Transverse colon (tissue), 3 donors: ENCODE measurements at regions not wholly inside any gene's neighbourhood (a gene's known extent, or its start where the extent isn't known, plus 50 kb on each side); places are given as distances from the start of the nearest gene placed in this dataset.
A peak's percentile ranks its signal among the peaks of the same experiment; 100 is the strongest.

Experiments
- POLR2A ChIP-seq: fragments of 450-650 bp; IDR thresholded peaks from one replicate; pipeline ENCODE4 v1.6.1; 2016; ENCODE audit warnings: antibody characterized with exemption, mild to moderate bottlenecking, moderate library complexity
- TF ChIP-seq, protein P1 (sequence below), 5 experiments: fragments of 200-600 bp in 3 of 5; fragments of 450-650 bp in 2 of 5; sonication (generic) in 3 of 5; IDR thresholded peaks; 1 replicate in 2 of 5; 2 replicates in 3 of 5; pipeline ENCODE4 v1.5.1; 2016 to 2017; ENCODE audit warnings: antibody characterized with exemption in 5 of 5, inconsistent platforms in 3 of 5, mild to moderate bottlenecking in 2 of 5, moderate library complexity in 1 of 5

- TF ChIP-seq, protein P1, sequence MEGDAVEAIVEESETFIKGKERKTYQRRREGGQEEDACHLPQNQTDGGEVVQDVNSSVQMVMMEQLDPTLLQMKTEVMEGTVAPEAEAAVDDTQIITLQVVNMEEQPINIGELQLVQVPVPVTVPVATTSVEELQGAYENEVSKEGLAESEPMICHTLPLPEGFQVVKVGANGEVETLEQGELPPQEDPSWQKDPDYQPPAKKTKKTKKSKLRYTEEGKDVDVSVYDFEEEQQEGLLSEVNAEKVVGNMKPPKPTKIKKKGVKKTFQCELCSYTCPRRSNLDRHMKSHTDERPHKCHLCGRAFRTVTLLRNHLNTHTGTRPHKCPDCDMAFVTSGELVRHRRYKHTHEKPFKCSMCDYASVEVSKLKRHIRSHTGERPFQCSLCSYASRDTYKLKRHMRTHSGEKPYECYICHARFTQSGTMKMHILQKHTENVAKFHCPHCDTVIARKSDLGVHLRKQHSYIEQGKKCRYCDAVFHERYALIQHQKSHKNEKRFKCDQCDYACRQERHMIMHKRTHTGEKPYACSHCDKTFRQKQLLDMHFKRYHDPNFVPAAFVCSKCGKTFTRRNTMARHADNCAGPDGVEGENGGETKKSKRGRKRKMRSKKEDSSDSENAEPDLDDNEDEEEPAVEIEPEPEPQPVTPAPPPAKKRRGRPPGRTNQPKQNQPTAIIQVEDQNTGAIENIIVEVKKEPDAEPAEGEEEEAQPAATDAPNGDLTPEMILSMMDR (IDR thresholded peaks at IDR 0.05) = peak; percentile 34 to 73 (median 61)
- no peak for TF ChIP-seq POLR2A
These were observed 802.6 kb upstream of the ALCAM start for GRCh38 chr3:104564045-104564643.
